ENCODE measurements at regions not wholly inside any gene's neighbourhood (a gene's known extent, or its start where the extent isn't known, plus 50 kb on each side); places are given as distances from the start of the nearest gene placed in this dataset.

- H2AK9ac ChIP-seq (replicated peaks; ENCODE audit: low read depth, low read length, poor library complexity): no peak overlapping the region
- H3K4ac ChIP-seq (ENCODE audit: low read depth, low read length): no peak overlapping the region
- H3K4me2 ChIP-seq (ENCODE audit: low read depth, low read length): no peak overlapping the region
- H3K9me1 ChIP-seq (ENCODE audit: insufficient read depth, low read length): no peaks in the 10 kb centered on the region
- BruUV-seq (replicated peaks): no TSS peak
- dilution Hi-C loops (cut with HindIII; ENCODE audit: low sequenced_read_pairs, unreplicated experiment): no loop called here
- DNase-seq (peak; percentile 3), ATAC-seq (ENCODE audit: low read depth) (no peak)
- intact Hi-C loops (cut with micrococcal nuclease): no loop called here
- H2BK5ac ChIP-seq (ENCODE audit: low read depth, low read length, poor library complexity, severe bottlenecking): no peak overlapping the region
- no peaks in the 10 kb centered on the region for H3K9me3 ChIP-seq (ENCODE audit: control insufficient read depth, insufficient read depth, low read length)
- H3K9ac ChIP-seq (ENCODE audit: low read depth, low read length): no peak overlapping the region
- H3K56ac ChIP-seq (ENCODE audit: extremely low read depth, insufficient read depth, low read length): no peak overlapping the region
- no peaks in the 10 kb centered on the region for H3K27me3 ChIP-seq (ENCODE audit: control insufficient read depth, insufficient read depth, low read length)
- no peak overlapping the region for H4K5ac ChIP-seq (ENCODE audit: low read depth, low read length)
- no peaks in the 10 kb centered on the region for H3K36me3 ChIP-seq (ENCODE audit: control insufficient read depth, insufficient read depth, low read length)
- H4K20me1 ChIP-seq (ENCODE audit: insufficient read depth, low read length): no peaks in the 10 kb centered on the region
- no peaks in the 10 kb centered on the region for H3K79me1 ChIP-seq (ENCODE audit: low read depth in 1 of 2, low read length in 2 of 2)
- no peak overlapping the region for H3K23ac ChIP-seq (ENCODE audit: low read depth, low read length)
- H4K8ac ChIP-seq (ENCODE audit: low read depth in 2 of 2, low read length in 2 of 2): no peak overlapping the region
- no peak overlapping the region for H3K18ac ChIP-seq (ENCODE audit: low read depth, low read length)
- H2BK120ac ChIP-seq (ENCODE audit: low read depth, low read length): no peak overlapping the region
- no peak overlapping the region for H2BK20ac ChIP-seq (ENCODE audit: low read depth, low read length)
- POLR2A ChIA-PET (ENCODE audit: unreplicated experiment): no interaction called here
- H3K4me3 ChIP-seq (ENCODE audit: insufficient read depth, low read depth, low read length): no peak overlapping the region
- in situ Hi-C loops (cut with MboI; ENCODE audit: low sequenced_read_pairs): no loop called here
- H3K4me1 ChIP-seq (ENCODE audit: control insufficient read depth, insufficient read depth, low read length): no peaks in the 10 kb centered on the region
- H4K91ac ChIP-seq (ENCODE audit: insufficient read depth, low read depth, low read length): no peak overlapping the region
- TF ChIP-seq MXI1 (IDR thresholded peaks at IDR 0.05; ENCODE audit: borderline replicate concordance, low read depth, low read length) (no peak), MAZ (IDR thresholded peaks at IDR 0.05; ENCODE audit: borderline replicate concordance, low read depth, low read length) (no peak), BHLHE40 (IDR thresholded peaks at IDR 0.05; ENCODE audit: low read depth, low read length) (no peak), CEBPB (IDR thresholded peaks at IDR 0.05; ENCODE audit: low read depth, low read length) (no peak), RFX5 (IDR thresholded peaks at IDR 0.05; ENCODE audit: low read depth, low read length) (no peak), CTCF (conservative IDR thresholded peaks at IDR 0.05; ENCODE audit: low read depth, low read length) (no peak), RCOR1 (IDR thresholded peaks at IDR 0.05; ENCODE audit: insufficient replicate concordance, low read length) (no peak), SMC3 (IDR thresholded peaks at IDR 0.05; ENCODE audit: low read depth, low read length) (no peak), ELK1 (IDR thresholded peaks at IDR 0.05; ENCODE audit: borderline replicate concordance, low read depth, low read length) (no peak)
- no peak overlapping the region for H2BK15ac ChIP-seq (ENCODE audit: low read depth, low read length)
- no peak overlapping the region for H3K14ac ChIP-seq (replicated peaks; ENCODE audit: low read depth, low read length)
- H3K27ac ChIP-seq (ENCODE audit: insufficient read depth, low read length): no peak overlapping the region
- WGBS, 2 experiments (ENCODE audit: extremely low coverage in 2 of 2, insufficient read length in 1 of 2): no CpG with 5 or more reads among the region's 2 CpGs
- no peak overlapping the region for H2AFZ ChIP-seq (replicated peaks; ENCODE audit: low read length, poor library complexity)
- CTCF ChIA-PET: no interaction called here
- H2AK5ac ChIP-seq (ENCODE audit: low read depth, low read length): no peak overlapping the region
Observed at GRCh38 chr1:102742426-102742825, 365.9 kb downstream of the COL11A1 start.
